HEK293T (cell line): ENCODE measurements at regions not wholly inside any gene's neighbourhood (a gene's known extent, or its start where the extent isn't known, plus 50 kb on each side); places are given as distances from the start of the nearest gene placed in this dataset.

Experiments
- ARNT ChIP-seq: fragments of 450-650 bp; IDR thresholded peaks from 2 replicates; pipeline ENCODE4 v1.6.1; 2017; ENCODE audit warnings: mild to moderate bottlenecking
- BHLHE40 ChIP-seq: fragments of 450-650 bp; IDR thresholded peaks from 2 replicates; pipeline ENCODE4 v1.6.1; 2016; ENCODE audit warnings: mild to moderate bottlenecking, moderate library complexity, borderline replicate concordance
- CTBP1 ChIP-seq: fragments of 450-650 bp; IDR thresholded peaks from 2 replicates; pipeline ENCODE4 v1.6.1; 2016; ENCODE audit warnings: borderline replicate concordance
- FOXA1 ChIP-seq: fragments of 450-650 bp; IDR thresholded peaks from 2 replicates; pipeline ENCODE4 v1.6.1; 2016; ENCODE audit warnings: mild to moderate bottlenecking
- HDGF ChIP-seq: fragments of 450-650 bp; IDR thresholded peaks from 2 replicates; pipeline ENCODE4 v1.6.1; 2017; ENCODE audit warnings: antibody characterized with exemption, borderline replicate concordance
- NFRKB ChIP-seq: fragments of 450-650 bp; IDR thresholded peaks from 2 replicates; pipeline ENCODE4 v1.6.1; 2016; ENCODE audit warnings: mild to moderate bottlenecking, moderate library complexity
- SP1 ChIP-seq: fragments of 450-650 bp; IDR thresholded peaks from 2 replicates; pipeline ENCODE4 v1.6.1; 2017
- SUZ12 ChIP-seq: fragments of 450-650 bp; IDR thresholded peaks from 2 replicates; pipeline ENCODE4 v1.6.1; 2016; ENCODE audit warnings: mild to moderate bottlenecking
- TARDBP ChIP-seq: fragments of 450-650 bp; IDR thresholded peaks from 2 replicates; pipeline ENCODE4 v1.6.1; 2016
- TF ChIP-seq, protein P1 (sequence below): fragments of 450-650 bp; IDR thresholded peaks from 2 replicates; pipeline ENCODE4 v1.6.1; 2016

DNA sequence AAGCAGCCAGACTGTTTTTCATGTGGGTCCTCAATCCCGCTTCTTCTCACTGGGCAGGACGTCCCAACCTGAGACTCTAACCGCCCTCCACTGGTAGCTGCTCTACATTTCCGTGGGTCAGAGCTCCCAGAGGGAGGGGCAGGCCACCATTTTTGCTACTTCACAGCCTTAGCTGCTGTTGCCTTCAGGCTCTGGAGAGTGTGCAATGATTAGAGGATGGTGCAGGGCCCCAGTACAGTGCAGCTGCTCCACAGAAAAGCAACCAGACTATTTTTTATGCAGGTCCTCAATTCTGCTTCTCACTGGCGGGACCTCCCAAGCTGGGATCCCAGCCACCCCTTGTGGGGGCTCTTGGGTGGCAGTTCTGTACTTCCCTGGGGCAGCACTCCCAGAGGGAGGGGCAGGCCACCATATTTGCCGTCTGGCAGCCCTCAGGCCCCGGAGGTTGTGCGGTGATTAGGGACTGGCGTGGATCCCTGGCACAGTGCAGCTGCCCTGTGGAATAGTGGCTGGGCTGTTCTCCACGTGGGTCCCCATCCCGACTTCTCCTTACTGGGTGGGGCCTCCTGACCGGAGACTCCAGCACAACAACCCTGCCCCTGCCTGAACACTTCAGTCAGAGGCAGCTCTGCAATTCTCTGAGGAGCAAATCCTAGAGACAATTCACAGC lies 647.6 kb upstream of the PKN2 start:
- no peak for TF ChIP-seq TARDBP
- no peak for TF ChIP-seq SUZ12
- no peak for TF ChIP-seq SP1
- no peak for TF ChIP-seq HDGF
- no peak for TF ChIP-seq FOXA1
- no peak for TF ChIP-seq CTBP1
- TF ChIP-seq, protein P1, sequence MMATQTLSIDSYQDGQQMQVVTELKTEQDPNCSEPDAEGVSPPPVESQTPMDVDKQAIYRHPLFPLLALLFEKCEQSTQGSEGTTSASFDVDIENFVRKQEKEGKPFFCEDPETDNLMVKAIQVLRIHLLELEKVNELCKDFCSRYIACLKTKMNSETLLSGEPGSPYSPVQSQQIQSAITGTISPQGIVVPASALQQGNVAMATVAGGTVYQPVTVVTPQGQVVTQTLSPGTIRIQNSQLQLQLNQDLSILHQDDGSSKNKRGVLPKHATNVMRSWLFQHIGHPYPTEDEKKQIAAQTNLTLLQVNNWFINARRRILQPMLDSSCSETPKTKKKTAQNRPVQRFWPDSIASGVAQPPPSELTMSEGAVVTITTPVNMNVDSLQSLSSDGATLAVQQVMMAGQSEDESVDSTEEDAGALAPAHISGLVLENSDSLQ: no peak
- TF ChIP-seq ARNT: no peak
- no peak for TF ChIP-seq BHLHE40
- no peak for TF ChIP-seq NFRKB
